OCI-LY7 (cell line): ENCODE measurements at regions not wholly inside any gene's neighbourhood (a gene's known extent, or its start where the extent isn't known, plus 50 kb on each side); places are given as distances from the start of the nearest gene placed in this dataset.

Source experiments
- BruUV-seq: library from RNA; stranded (reverse); fragments of 400-500 nt; replicated peaks from 2 replicates; lab custom pipeline; 2021; lab: Mats Ljungman, UMichigan
- CTCF ChIA-PET: fragments of 300-600 bp; sonication (Branson Sonifier 250); formaldehyde crosslinking; loops from one replicate; lab custom pipeline; 2022; ENCODE audit warnings: antibody characterized with exemption; ENCODE audit not compliant: unreplicated experiment; lab: Charles Lee
- POLR2A ChIA-PET: fragments of 300-600 bp; sonication (Branson Sonifier 250); formaldehyde crosslinking; loops from one replicate; lab custom pipeline; 2022; ENCODE audit warnings: antibody characterized with exemption; lab: Charles Lee
- DNase-seq: peaks from one replicate; pipeline ENCODE4 v3.0.0-alpha.2; 2015; ENCODE audit warnings: low spot score
- H2AFZ ChIP-seq: fragments of 200-600 bp; sonication (generic), shearing (Covaris generic); 2 replicates; pipeline ENCODE4 v1.6.1; 2014; ENCODE audit warnings: mild to moderate bottlenecking, antibody characterized with exemption, low read length, moderate library complexity
- H3K27ac ChIP-seq: fragments of 200-600 bp; sonication (generic); 2 replicates; pipeline ENCODE4 v1.5.1; 2014; ENCODE audit warnings: mixed run types, low read depth, mild to moderate bottlenecking, moderate library complexity, low read length, inconsistent platforms; ENCODE audit not compliant: poor library complexity, severe bottlenecking
- H3K36me3 ChIP-seq: fragments of 200-600 bp; sonication (generic); 2 replicates; pipeline ENCODE4 v1.6.1; 2014; ENCODE audit warnings: mild to moderate bottlenecking, antibody characterized with exemption, low read length, moderate library complexity, mixed read lengths; ENCODE audit not compliant: insufficient read depth
- H3K4me1 ChIP-seq: fragments of 200-600 bp; sonication (generic); 2 replicates; pipeline ENCODE4 v1.5.1; 2014; ENCODE audit warnings: mild to moderate bottlenecking, low read length; ENCODE audit not compliant: insufficient read depth, poor library complexity, severe bottlenecking
- H3K4me2 ChIP-seq: fragments of 200-600 bp; sonication (generic); 2 replicates; pipeline ENCODE4 v1.6.1; 2014; ENCODE audit warnings: mild to moderate bottlenecking, low read length
- H3K4me3 ChIP-seq: fragments of 200-600 bp; sonication (generic); 2 replicates; pipeline ENCODE4 v1.5.1; 2014; ENCODE audit warnings: mild to moderate bottlenecking, low read depth, low read length; ENCODE audit not compliant: poor library complexity, severe bottlenecking
- H3K79me2 ChIP-seq: fragments of 200-600 bp; sonication (generic); 2 replicates; pipeline ENCODE4 v1.6.1; 2016; ENCODE audit warnings: low read depth, mild to moderate bottlenecking, low read length, moderate library complexity, mixed read lengths; ENCODE audit not compliant: insufficient read depth
- H3K9me2 ChIP-seq: fragments of 200-600 bp; sonication (generic); 2 replicates; pipeline ENCODE4 v1.6.1; 2016; ENCODE audit warnings: mild to moderate bottlenecking, low read length, mixed read lengths; ENCODE audit not compliant: insufficient read depth
- H3K9me3 ChIP-seq: fragments of 200-600 bp; sonication (generic); 2 replicates; pipeline ENCODE4 v1.6.1; 2014; ENCODE audit warnings: mild to moderate bottlenecking, mixed run types, low read length, mixed read lengths
- H4K20me1 ChIP-seq: fragments of 200-600 bp; sonication (generic); 2 replicates; pipeline ENCODE4 v1.6.1; 2014; ENCODE audit warnings: mild to moderate bottlenecking, antibody characterized with exemption, low read length, moderate library complexity, mixed read lengths; ENCODE audit not compliant: insufficient read depth
- CTCF ChIP-seq: fragments of 200-600 bp; sonication (generic); conservative IDR thresholded peaks from 2 replicates; pipeline ENCODE4 v1.5.1; 2014; ENCODE audit warnings: mild to moderate bottlenecking, antibody characterized with exemption, low read length, moderate library complexity, mixed read lengths
- EZH2phosphoT487 ChIP-seq: fragments of 200-600 bp; sonication (generic); IDR thresholded peaks from 2 replicates; pipeline ENCODE4 v1.6.1; 2018; ENCODE audit warnings: low read depth, borderline replicate concordance, mild to moderate bottlenecking, mixed run types, antibody characterized with exemption, low read length, moderate library complexity, mixed read lengths
- intact Hi-C: fragments of 100-400 bp; cut with micrococcal nuclease; formaldehyde crosslinking; loops from one replicate; pipeline ENCODE4 v1.10.0; 2022; ENCODE audit not compliant: unreplicated experiment

DNA sequence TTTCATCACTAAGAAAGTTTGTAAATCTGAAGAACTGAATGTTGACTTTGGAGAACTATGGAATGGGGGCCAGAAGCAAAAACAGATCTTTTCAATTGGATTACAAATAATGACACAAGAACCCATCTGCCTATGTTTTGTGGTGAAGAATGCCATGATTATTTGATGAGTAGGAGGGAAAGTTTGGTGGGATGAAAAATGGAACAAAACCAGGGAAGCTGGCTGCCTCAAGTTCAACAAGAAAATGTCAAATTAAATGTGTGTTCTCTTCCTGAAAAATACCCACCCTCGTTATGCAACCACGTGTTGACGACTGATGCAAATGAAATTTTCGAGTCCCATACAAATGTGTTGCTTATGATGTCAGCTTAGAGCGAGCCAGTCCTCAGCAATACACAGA lies 208.5 kb downstream of the GPR37 start:
- intact Hi-C loops = no loop called here
- H2AFZ ChIP-seq = no peak overlapping the region
- BruUV-seq = no TSS peak
- no peaks in the 10 kb centered on the region for H3K36me3 ChIP-seq
- H3K4me3 ChIP-seq = no peak overlapping the region
- H3K79me2 ChIP-seq = no peaks in the 10 kb centered on the region
- ChIA-PET POLR2A (interaction anchor here (0.6 kb wide), 1 partner anchor 1084 kb away, joined by 3 read pairs; no protein-coding TSS in a partner anchor), CTCF (no interaction called here)
- H3K9me2 ChIP-seq = no peaks in the 10 kb centered on the region
- no peak for TF ChIP-seq EZH2phosphoT487
- no peak for TF ChIP-seq CTCF
- DNase-seq = no peak
- no peaks in the 10 kb centered on the region for H3K9me3 ChIP-seq
- H3K27ac ChIP-seq = no peak overlapping the region
- H4K20me1 ChIP-seq = no peaks in the 10 kb centered on the region
- no peaks in the 10 kb centered on the region for H3K4me1 ChIP-seq
- H3K4me2 ChIP-seq = no peak overlapping the region

DNA sequence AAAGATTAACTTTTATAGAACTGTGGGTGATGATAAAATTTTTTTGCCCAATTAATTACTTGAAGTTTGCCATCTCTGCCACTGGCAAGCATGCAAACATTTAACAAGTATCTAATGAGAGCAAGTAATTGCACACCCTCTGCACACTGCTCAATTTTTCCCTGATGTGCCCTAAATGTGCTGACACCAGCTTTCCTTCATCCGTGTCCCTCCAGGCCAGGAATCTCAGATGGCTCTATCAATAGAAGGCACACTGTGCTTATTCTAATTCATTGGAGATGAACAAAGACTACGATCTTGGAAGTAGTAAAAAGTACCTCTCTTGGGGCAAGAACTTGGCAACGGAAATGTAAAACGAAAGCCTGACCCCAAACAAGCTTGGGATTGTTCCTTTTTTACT lies 212.1 kb downstream of the GPR37 start:
- POLR2A ChIA-PET = no interaction called here
- no peak overlapping the region for H2AFZ ChIP-seq
- TF ChIP-seq EZH2phosphoT487 (no peak), CTCF (no peak)
- no peaks in the 10 kb centered on the region for H3K36me3 ChIP-seq
- H3K4me2 ChIP-seq = no peak overlapping the region
- H3K9me2 ChIP-seq = no peaks in the 10 kb centered on the region
- no peak overlapping the region for H3K4me3 ChIP-seq
- CTCF ChIA-PET = no interaction called here
- H3K79me2 ChIP-seq = no peaks in the 10 kb centered on the region
- no peak for DNase-seq
- H3K9me3 ChIP-seq = no peaks in the 10 kb centered on the region
- no peaks in the 10 kb centered on the region for H4K20me1 ChIP-seq
- no TSS peak for BruUV-seq
- intact Hi-C loops = no loop called here
- no peak overlapping the region for H3K27ac ChIP-seq
- no peaks in the 10 kb centered on the region for H3K4me1 ChIP-seq

DNA sequence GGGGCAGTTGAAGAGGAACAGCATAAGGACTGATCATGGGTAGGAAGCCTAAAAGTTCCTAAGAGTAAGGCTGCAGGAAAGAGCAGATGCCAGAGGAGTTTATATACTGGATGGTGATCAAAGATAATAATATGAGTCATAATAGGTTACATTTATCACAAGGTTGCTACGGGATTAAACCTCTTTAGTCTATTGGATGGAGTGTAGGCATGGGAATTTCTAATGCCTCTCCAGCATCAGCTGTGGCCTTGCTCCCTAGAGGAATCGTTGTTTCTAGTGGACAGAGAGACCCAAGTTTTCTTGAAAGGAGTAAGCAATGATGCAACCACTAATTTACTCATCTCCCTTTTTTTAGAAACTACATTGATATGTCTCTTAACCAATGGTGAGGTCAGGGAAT lies 213.4 kb downstream of the GPR37 start:
- no peaks in the 10 kb centered on the region for H3K79me2 ChIP-seq
- no peak overlapping the region for H3K27ac ChIP-seq
- H4K20me1 ChIP-seq = no peaks in the 10 kb centered on the region
- ChIA-PET POLR2A (no interaction called here), CTCF (no interaction called here)
- DNase-seq = no peak
- BruUV-seq = no TSS peak
- H3K4me2 ChIP-seq = no peak overlapping the region
- H3K9me2 ChIP-seq = no peaks in the 10 kb centered on the region
- no peaks in the 10 kb centered on the region for H3K36me3 ChIP-seq
- no peak overlapping the region for H2AFZ ChIP-seq
- no peak for TF ChIP-seq EZH2phosphoT487
- no peak for TF ChIP-seq CTCF
- no peaks in the 10 kb centered on the region for H3K4me1 ChIP-seq
- no peak overlapping the region for H3K4me3 ChIP-seq
- H3K9me3 ChIP-seq = no peaks in the 10 kb centered on the region
- intact Hi-C loops = no loop called here
